Epithelial cell of prostate (primary cell): ENCODE measurements at regions not wholly inside any gene's neighbourhood (a gene's known extent, or its start where the extent isn't known, plus 50 kb on each side); places are given as distances from the start of the nearest gene placed in this dataset.
"Not testable (repeated sequence)": the region's sequence is repeated elsewhere in the genome, so short reads cannot be mapped to it uniquely, and the experiment has no call there.

Experiments used
- DNase-seq: peaks from one replicate; pipeline ENCODE4 v3.0.0-alpha.2; 2011; ENCODE audit warnings: low read depth, low spot score
- H3K27ac ChIP-seq: fragments of 450-650 bp; 2 replicates; pipeline ENCODE4 v1.5.1; 2017; ENCODE audit warnings: mild to moderate bottlenecking

DNA sequence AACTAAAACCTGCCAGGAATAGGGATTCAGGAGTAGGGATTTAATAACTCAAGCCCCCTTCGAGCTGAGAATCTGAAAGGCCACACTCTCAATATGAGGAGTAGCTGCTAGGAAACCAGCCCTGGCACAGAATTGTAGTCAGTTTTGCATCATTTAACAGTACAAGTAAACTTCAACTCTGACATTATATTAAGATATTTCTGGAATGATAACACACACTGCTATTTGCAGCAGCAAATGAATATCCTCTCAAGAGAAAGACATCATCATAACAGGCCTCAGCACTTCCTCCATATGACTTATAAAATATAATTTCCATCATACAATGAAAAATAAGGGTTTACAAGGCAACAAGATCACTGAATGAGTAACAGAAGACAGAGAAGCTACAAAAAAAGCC is 138.2 kb upstream of the RFX3 start:
- H3K27ac ChIP-seq, result no peak overlapping the region
- DNase-seq, result no peak

DNA sequence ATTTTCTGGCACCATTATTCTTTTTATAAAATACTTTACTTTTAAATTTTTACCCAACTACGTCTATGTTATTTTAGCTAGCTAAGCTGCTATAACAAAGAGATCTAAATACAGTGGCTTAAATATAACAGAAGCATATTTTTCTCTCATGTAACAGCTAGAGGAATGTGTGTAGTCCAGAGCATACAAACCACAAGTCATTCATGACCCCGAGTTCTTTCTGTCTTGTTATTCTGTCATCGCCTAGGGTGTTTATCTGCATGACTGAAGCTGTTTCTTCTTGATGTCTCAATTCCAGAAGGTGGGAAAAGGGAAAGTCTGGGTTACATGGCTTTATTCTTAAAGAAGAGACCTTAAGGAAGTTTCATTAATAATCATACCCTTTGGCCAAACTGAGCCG is 136.9 kb upstream of the RFX3 start:
- H3K27ac ChIP-seq, result no peak overlapping the region
- no peak for DNase-seq

- DNase-seq, result no peak
- H3K27ac ChIP-seq, result no peak overlapping the region
These were observed 135.1 kb upstream of the RFX3 start for GRCh38 chr9:3660936-3661335.

DNA sequence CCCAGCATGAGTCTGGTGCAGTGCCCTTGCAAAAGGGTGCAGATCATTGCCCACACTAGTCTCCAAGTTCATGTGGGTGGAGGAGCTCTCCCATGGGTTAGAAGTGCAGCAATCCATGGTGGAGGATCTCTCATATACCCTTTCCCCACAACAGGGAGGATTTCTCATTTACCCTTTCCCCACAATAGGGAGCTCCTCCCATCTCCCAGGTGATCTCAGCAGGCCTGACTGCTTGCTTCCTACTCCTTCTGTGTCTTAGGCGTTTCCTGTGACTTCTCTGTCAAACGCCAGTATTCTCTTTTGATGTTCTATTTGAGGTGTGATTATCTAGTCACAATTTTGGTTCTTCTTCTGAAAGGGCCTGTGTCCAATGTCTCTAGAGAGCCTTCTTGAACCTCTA is 133.8 kb upstream of the RFX3 start:
- DNase-seq, result no peak
- no peak overlapping the region for H3K27ac ChIP-seq

DNA sequence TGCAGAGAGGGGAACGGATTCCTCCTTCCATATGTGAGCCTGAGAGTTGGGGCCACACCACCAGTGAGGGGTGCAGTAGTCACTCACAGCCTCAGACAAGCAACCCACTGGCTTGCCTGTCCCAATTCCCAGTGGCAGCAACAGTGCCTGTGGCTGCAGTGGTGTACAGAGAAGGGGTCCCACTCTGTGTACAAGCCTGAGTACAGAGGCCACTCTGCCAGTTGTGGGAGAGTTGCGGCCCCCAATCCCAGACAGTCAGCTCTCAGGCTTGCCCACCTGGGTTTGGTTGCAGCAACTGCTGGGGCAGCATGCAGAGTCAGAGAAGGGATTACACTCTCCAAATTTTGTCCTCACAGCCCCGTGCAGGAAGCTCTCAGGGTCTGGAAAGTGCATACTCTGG is 133.2 kb upstream of the RFX3 start:
- DNase-seq, result no peak

DNA sequence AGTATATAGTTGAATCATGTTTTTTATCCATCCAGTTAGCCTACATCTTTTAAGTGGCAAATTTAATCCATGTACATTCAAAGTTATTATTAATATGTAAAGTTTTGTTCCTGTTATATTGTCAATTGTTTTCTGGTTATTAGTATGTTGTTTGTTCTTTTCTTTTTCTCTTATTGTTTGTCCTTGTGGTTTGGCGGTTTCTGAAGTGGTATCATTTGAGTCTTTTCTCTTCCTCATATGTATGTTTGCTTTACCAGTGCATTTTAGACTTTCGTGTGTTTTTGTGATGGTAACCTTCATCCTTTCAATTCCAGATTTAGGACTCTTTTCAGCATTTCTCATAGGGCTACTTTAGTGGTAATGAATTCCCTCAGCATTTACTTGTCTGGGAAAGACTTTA is 130.4 kb upstream of the RFX3 start:
- DNase-seq, result no peak
- H3K27ac ChIP-seq, result no peak overlapping the region

More for the DNA sequence above, 133.2 kb upstream of the RFX3 start:
- no peak overlapping the region for H3K27ac ChIP-seq

DNA sequence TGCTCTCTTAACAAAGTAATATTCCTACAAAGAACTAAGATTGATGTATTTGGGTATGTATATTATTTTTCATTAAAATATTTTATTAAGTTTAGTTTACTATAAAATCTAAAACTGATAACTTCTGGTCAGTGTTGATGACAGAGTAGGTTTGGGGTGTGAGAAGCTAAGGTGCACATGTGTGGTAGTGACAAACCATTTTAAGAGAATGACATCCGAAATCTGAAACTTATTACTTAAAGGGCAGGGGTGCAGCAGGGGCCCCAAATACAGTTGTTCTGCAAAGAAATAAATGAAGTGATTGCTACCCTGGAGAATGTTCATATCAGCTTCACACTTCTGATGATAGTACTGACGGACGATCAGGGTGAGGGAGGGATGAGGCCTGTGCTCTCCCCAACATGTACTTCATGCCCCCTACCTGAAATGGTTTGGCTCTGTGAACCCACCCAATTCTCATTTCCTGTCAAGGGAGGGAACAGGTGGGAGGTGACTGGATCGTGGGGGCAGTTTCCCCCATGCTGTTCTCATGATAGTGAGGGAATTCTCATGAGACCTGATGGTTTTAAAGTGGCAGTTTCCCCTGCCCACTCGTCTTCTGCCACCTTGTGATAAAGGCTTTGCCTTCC is 125.3 kb upstream of the RFX3 start:
- no peak for DNase-seq
- H3K27ac ChIP-seq, result no peak overlapping the region

DNA sequence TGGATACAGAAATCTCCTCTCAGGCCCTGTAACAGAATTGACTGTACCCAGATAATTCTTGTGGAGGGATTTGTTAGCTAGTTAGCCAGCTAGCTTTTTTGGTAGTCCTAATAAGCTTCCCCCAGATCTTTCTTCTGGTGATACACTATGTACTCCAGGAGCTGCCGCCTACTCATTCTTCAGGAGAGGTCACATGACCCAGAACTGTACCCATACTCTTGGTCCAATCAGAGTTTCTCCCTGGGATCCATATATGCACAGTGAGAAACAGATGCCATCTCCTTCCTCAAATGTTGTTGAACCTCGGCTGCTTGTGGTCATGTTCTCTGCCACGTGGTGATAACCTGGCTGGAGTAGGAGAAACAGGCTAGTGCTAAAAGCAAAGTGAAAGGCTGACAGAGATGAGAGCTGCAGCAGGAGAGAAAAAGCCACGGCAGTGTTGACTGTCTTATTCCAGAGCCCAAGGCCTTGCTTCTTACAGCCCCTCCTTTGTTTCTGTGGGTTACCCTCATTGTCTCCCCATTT is 123.0 kb upstream of the RFX3 start:
- DNase-seq, result no peak
- H3K27ac ChIP-seq, result no peak overlapping the region

GRCh38 chr9:3648266-3648665 is 122.5 kb upstream of the RFX3 start:
- H3K27ac ChIP-seq, result no peak overlapping the region
- DNase-seq, result no peak

- no peak overlapping the region for H3K27ac ChIP-seq
- DNase-seq, result no peak
These were observed 121.9 kb upstream of the RFX3 start for GRCh38 chr9:3647652-3648051.

DNA sequence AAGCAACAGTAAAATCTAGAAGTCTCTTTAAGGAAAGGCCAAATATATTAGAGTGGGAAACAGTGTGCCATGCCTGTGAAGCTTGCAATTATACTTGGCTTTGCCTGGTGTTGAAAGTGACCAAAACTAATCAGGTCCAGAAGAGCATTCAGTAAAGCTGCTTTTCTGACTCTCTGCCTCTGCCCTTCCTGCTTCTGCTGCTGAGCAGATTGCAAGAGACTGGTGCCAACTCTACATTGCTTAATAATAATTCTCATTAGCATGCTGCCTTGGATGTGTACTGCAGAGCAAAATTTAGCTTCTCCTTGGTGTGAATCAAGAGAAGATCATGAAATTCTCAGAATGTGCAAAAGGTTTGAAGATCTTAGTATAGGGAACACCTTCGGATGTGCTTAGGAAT is 120.4 kb upstream of the RFX3 start:
- DNase-seq, result no peak
- no peak overlapping the region for H3K27ac ChIP-seq

DNA sequence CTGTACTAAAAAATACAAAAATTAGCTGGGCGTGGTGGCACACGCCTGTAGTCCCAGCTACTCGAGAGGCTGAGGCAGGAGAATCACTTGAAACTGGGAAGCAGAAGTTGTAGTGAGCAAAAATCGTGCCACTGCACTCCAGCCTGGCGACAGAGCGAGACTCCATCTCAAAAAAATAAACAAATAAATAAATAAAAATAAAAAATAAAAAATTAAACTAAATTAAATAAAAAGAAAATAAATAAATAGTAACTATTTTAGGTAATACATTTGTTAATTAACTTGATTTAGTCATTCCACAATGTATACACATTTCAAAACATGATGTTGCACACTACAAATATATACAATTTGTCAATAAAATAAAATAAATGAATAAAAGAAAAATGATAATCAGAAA is 116.3 kb upstream of the RFX3 start:
- not testable (repeated sequence) for DNase-seq, H3K27ac ChIP-seq

DNA sequence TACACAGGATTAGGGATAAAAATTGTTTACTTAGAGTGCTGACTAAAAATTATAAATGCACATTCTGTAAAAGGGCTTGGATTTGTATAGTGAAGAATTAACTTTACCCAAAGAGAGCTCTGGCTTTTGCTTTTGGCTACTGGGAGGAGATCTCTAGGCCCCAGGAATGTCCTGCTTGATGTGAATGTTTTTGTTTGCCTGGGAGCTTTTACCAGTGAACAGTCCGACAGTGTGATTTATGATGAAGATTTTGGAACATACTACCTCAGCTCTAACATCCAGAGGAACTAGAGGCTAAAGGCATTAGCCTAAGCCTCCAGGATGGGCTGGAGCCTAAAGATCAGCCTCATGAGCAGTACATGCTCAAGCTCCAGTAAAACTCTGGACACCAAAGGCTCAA is 103.7 kb upstream of the RFX3 start:
- H3K27ac ChIP-seq, result no peak overlapping the region
- no peak for DNase-seq

GRCh38 chr9:3628239-3628638 is 102.4 kb upstream of the RFX3 start:
- no peak overlapping the region for H3K27ac ChIP-seq
- DNase-seq, result no peak

- H3K27ac ChIP-seq, result no peak overlapping the region
- no peak for DNase-seq
These were observed 82.2 kb upstream of the RFX3 start for GRCh38 chr9:3608011-3608410.

DNA sequence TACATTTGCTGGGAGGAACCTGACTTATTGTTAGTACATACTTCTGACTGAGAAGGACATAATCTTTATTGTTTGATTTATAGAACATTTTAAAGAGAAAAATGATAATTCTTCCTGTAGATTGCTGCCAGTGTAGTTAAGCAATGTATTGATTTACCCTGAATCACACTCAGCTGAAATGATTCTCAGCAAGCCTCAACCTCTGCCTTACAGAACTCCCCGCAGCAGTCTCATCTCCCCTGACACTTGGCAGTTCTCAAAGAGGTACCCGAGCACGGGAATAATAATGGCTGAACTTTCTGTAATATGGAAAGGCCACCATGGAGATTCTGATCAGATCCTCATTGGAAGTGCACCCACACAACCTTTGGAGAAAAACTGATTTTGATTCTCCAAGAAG is 74.9 kb upstream of the RFX3 start:
- no peak for DNase-seq
- H3K27ac ChIP-seq, result no peak overlapping the region

GRCh38 chr9:3597792-3598191 is 72.0 kb upstream of the RFX3 start:
- no peak for DNase-seq
- H3K27ac ChIP-seq, result no peak overlapping the region

- H3K27ac ChIP-seq, result no peak overlapping the region
- no peak for DNase-seq
These were observed 60.3 kb upstream of the RFX3 start for GRCh38 chr9:3586066-3586465.

- no peak overlapping the region for H3K27ac ChIP-seq
- DNase-seq, result no peak
These were observed 59.8 kb upstream of the RFX3 start for GRCh38 chr9:3585606-3586005.

DNA sequence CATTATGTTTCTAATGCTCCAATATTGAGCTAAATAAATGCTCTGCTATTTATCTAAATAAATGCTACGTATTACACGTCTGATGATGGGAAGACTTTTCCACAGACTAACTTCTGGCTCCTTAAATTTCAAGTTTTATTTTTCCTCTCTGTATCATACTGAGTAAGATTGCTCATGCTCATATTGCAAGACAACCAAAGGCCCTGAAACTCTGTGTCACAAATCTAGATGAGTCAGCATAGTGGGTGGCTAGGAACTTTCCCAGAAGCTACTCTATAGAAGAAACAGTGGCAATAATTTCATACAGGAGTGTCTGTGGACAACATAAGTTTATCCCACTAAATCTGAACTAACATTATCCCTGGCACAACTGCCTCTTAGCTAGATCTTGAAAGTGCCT is 53.0 kb upstream of the RFX3 start:
- no peak overlapping the region for H3K27ac ChIP-seq
- peak; percentile 46 for DNase-seq

GRCh38 chr9:3576328-3576727 is 50.5 kb upstream of the RFX3 start:
- no peak overlapping the region for H3K27ac ChIP-seq
- no peak for DNase-seq

GRCh38 chr9:3575821-3576220 is 50.0 kb upstream of the RFX3 start:
- no peak for DNase-seq

More at GRCh38 chr9:3575821-3576220, 50.0 kb upstream of the RFX3 start:
- no peak overlapping the region for H3K27ac ChIP-seq
